SIG-M5 treated with dmso at 0.1 percent for 504 hours (cell line): ENCODE measurements at regions not wholly inside any gene's neighbourhood (a gene's known extent, or its start where the extent isn't known, plus 50 kb on each side); places are given as distances from the start of the nearest gene placed in this dataset.

Source experiments
- DNase-seq: peaks from one replicate; lab custom pipeline; 2025; ENCODE audit not compliant: unreplicated experiment; lab: John Stamatoyannopoulos, UW

DNA sequence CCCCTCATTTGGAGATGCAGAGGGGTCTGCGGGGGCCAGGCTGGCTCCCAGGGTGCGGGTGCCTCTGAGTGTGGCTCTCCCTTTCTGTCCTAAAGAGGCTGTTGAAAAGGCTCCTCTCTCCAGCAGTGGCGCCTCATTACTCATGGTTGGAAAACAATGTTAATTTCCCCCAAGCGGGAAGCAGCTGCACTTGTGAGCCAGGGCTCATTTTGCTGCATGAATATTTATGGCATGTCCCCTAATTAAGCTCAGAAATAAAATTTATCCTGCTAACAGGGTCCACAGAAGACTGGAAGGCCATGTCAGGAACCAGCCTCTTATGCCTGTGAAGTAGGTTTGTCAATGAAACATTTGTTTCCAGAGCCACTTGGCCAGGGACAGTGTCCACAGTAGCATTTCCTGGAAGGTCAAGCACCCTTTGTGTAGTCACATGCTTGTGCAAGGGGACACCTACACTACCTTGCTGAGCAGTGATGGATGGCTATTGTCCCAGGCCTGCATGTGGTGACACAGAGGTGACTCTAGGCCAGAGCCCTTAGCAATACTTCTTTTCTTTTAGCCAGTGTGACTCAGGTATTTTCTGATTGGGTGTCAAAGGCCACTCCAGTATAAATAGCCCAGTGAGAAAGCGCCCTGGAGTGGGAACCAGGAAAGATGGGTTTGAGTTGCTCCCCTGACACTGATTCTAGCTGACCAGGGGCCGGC lies 259.0 kb downstream of the FOXD2 start:
- DNase-seq, result no peak

DNA sequence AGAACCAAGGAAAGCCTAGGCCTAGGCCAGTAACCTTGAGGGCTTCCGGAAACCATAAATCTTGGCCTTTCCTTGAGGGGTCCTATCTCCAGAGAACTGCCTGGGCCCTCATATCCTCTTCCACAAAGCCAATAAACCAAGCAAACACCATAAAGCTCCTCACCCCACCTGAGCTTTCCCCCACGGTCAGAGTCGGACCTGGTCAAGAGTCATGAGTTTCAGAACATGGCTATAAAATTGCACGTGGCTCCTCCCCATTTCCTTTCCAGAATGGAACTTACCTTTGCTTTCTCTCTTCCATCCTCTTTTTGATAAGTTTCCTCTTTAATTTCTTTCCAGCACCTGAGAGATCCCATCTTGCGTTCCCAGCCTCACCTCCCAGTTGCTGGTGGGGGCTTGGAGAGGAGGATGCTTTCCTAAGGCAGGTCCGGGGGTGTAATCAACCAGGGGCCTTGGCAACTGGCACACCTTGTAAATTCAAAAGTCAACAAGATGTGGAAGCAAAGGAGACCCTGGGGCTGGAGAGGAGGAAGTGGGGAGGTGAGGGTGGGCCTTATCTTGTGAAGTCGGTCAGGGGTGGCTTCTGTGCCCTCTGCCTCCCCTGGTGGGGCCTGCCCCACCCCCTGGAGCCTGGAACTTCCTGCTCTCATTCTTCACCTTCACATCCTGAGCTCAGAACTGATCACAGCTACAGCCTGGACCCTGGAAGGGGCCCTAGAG lies 259.9 kb downstream of the FOXD2 start:
- DNase-seq, result no peak

DNA sequence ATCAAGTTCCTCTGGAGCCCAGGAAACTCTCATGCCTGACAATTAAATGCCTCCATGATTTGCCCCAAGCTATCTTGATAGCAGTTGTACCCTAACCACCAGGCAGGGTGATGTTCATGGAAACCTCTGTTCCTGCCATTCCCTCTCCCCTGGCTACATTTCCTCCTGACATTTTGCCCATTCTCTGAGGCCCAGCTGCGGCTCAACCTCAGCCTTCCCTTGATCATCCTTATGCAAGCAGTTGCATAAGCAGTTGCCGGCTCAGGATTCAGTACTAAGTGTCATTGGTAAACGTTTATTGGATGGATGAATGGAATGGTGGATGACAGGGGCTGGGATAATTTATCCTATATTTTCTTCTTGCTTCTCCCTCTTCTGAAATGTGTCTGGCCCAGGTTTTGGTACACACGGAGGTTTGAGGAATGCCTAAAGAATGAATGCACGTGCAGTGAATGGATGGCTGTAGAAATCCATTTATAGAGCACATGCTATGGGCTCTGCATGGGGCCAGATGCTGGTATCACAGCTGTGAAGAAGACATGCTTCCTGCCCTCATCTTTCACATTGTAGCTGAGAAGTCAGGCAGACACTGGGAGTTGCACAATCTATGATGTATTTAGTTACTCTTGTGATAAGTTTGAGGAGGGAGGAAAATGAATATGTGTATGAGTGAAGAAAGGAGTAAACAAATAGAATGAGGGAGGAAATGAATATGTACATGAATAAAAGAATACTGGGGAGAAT lies 261.8 kb downstream of the FOXD2 start:
- no peak for DNase-seq

DNA sequence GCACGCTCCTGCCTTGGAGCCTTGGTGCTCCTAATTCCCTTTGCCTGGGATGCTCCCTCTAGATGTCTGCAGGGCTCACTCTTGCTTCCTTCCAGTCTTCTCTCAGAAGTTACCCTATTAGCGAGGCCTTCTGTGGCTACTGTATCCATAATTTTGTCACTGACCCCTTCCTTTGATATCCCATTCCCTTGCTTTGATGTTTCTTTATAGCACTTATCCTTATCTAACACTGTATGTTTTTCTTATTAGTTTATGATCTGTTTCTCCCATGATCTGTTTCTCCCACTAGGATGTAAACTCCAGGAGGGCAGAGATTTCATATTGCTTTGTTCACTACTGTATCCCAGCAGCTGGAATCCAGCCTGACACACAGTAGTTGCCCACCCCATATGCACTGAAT lies 263.4 kb downstream of the FOXD2 start:
- no peak for DNase-seq

DNA sequence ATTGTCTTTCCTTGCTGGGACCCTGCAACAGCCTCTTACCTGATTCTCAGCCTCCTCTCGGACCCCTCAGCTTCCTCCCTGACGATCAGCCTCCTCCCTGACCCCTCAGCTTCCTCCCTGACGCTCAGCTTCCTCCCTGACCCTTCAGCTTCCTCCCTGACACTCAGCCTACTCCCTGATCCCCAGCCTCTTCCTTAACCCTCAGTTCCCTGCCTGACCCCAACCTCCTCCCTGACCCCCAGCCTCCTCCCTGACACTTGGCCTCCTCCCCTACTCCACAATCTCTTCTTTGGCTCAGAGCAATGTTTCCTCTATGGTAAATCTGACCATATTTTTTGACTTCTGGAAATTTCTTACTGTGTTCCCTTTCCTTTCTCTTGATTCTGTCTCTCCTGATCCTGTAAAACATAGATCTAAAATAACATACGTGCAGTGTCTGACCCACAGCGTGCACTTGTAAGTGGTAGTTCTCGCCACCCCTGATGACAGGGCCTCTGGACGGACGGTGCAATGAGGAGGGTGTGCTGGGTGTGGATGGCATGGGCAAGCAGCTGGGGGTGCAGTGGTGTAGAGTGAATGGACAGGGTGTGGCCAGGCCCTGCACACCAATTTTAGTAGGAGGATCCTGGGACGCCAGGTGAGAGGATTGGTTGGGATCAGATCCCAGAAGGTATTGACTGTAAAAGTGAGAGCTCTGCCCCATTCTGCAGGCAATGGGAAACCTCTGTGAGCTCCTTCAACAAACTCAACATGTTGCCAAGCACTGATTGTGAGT lies 264.1 kb downstream of the FOXD2 start:
- DNase-seq, result no peak

DNA sequence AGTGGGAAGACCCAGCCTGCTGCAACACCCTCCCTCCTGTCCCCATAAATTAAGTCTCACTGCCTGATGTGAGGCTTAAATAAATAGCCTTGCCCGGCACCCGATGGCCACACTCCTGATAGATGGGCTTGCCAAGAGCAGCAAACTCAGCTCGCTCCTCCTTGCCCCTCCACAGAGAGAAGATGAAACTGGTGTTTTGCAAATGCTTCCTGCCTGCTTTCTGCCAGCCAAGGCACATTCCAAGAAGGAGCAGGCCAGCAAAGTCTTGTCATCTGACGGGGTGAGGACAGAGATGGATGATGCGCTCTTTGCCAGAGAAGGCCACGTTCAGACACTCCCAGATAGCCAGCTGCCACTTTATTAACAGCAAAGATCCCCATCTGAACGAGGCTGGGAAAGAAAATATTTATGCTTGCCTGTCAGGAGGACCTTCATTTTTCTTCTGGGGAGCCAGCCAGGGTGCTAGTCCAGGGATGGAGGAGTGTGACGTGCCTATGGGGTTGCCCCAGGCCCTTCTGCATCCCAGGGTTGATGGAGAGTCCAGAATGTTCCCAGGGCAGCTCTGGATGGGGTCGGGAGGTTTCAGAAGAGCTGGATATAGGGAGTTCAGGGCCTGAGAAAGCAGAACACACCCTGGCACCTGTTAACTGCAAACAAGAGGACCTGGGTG lies 265.4 kb downstream of the FOXD2 start:
- no peak for DNase-seq

DNA sequence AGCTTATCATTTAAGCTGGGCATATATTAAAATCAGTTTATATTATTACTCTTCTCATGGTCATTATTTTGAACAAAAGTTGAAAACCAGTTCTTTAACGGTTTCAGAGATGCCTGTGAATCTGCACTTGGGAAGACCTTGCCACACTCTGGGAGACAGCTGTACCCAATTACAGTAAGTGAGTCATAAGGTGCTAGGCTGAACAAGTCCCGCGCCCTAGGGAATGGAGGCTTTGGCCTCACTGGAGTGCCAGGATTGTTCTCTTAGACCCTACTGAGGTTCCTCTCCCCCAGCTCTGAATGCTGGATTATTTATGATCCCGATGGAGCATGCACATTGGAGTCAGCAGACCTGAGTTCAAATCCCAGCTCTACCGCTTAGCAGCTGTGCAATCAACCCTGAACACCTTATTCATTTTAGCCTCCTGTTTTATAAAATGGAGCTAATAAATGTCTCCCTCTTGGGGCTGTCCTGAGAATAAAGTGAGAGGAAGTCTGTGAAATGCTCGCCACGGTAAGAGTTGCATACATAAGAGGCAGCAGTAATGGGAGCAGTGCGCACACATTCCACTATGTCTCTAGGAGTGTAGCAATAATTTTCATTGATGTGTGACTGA lies 266.2 kb downstream of the FOXD2 start:
- peak; percentile 13 for DNase-seq

DNA sequence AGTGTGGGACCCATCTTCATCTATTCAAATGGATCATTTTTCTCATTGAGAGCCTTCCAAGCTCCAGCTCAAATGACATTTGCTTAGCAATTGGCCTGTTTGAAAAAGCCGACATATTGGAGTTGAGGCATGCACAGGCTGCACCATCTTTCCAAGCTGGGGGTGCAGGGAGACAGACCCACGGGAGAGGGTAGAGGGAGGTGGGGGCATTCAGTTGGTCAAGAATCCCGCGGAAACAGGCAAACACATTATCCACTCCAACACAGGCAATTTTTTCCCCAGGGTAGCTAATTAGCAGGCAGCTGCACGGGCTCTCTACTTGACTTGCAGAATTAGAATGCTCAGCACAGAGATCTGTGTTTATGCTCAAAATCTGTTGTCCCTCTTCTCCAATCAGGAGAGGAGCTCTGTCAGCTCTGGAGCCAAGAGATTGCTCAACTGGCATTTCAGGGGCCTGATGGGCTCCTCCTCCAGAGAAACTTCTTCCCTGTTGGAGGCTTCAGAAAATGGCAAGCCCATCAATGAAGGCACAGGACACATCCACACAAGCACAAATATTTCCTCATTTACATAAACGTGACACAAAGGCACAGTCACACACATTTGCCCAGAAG lies 267.8 kb downstream of the FOXD2 start:
- no peak for DNase-seq

DNA sequence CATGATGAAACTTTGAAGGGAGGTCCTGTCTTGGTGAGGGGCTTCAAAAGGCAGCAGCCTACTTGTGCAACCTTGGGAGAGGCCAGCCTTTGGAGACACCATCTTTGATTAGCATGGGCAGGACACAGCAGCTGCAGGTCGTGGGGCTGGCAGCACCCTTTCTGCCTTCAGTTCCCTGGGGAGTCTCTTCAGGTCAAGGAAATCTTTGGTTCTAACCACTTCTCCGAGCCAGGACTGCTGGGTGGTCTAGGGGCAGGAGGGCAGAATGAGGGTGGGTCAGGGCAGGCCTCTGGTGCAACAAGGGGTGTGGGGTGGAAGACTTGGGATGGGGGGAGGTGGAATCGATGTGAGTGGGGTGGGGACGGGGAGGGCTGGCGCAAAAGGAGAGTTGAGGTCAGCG lies 269.7 kb downstream of the FOXD2 start:
- DNase-seq, result no peak

DNA sequence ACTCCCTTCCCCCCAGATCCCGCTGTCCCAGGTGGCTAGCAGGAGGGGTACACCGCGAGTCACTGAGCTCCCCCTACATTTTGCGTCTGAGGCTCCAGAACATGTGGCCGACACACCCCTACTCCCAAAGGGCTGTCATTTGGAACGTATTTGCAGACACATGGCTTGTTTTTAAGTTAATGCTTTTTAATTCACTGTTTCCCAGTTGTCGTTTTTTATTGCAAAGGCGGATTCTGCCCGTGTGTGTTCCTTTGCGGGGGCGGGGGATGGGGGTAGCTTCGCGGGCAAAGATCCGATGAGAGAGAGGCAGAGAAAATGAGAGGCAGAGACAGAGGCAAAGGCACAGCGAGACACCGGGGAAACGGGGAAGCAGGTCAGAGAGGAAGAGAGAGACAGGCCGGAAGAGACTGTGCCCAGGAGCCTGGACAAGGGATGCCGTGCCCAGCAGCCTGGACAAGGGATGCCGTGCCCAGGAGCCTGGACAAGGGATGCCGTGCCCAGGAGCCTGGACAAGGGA lies 270.2 kb downstream of the FOXD2 start:
- no peak for DNase-seq

DNA sequence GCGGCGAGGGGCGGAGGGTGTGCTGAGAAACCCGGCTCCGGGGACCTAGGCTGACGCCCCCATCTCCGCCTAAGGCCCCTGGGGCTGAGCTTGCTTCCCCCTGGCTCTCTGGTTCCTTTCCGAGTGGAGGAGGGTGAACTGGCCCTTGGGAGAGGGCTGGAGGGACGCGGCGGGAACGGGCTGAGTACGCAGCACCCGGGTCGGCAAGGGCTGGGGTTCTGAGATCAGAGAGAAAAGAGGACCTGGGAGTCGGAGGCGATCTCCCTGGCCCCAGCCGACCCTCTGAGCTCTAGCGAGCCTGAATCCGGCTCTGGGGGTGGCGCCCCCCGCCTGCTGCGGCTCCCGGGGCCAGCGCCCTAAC lies 270.8 kb downstream of the FOXD2 start:
- DNase-seq, result no peak

DNA sequence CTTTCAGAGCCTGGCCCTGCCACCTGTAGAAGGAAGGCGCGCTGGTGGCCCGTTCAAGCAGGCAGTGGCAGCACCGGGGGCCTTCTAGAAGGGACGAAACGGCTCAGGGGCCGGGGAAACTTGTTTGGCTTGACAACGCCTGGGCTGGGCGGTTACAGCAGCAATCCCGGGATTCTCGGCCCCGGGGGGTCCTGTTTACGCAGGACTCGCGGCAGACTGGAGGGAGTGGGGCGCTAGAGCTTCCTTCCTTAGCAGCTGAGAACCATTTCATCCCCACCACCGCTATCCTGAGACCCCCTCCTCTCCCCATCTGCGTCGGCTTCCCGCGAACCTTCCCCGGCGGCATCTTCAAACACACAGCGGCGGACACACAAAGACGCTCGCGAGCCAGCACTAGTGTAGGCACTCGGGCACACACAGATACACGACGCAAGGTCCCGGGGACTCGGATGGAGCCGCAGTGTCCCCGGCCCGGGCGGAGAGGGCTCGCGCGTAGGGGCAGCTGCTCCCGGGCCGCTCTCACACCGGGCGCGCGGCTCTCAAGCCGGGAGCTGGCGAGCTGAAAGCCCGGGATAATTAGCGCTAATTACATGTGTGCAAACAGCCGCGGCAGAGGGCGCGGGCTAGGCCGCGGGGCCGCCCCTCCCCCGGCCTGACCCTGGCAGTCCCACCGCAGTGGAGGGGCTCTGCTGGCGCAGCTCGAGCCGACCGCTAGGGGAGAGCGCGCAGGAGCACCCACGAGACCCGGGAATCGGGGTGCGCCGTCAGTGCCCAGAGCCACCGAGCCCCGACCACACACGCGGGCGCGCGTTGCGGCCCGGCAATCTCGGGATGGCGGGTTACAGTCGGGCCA lies 271.4 kb downstream of the FOXD2 start:
- DNase-seq, result no peak

DNA sequence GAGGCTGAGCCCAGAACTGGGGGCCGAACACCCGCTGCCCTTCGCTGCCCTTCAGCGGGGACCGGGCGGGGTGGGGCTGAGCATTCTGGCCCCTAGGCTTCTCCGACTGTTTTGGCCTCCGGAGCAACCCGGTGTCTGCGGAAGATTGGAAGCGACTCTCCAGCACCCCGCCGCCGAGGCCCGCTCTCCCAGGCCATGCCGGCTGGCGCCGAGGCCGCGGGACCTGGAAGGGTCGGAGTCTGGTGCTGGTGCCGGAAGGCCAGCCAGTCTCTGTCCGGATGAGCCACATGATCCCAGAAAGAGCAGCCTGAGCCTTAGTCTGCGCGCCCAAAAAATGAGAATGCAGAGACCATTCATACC lies 272.0 kb downstream of the FOXD2 start:
- DNase-seq, result no peak

DNA sequence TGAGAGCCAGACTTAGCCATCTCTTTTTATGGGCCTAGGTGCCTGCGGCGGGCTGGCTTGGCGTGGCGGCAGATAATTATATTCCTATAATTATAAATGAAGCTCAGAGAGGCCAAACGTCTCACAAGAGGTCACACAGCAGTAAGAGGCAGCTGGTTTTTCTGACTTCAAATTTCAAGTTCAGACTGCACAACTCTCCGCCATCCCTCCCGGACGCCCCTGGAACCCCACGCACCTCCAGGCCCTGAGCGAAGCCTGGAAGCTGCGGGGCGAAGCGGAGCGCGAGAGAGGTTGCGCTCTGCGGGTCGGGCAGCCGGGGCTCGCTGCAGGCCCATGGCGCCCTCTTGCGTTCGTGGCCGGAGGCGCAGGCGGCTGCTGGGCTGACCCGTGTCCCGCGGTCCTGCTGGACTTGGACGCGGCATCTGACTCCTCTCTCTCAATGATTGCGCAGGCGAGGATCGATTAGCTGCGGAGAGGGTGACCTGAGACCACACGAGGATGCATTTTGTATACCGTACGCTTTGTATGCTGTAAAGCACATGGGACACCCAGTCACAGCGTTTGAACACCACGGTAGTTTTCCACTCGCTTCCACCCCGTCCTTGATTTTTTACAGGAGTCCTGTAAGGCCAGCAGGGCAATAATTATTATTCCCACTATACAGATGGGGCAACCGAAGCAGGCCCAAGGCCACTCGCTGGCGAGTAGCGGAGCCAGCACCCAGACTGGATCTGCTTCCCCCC lies 272.7 kb downstream of the FOXD2 start:
- DNase-seq, result peak; percentile 11
